ENCODE measurements at regions not wholly inside any gene's neighbourhood (a gene's known extent, or its start where the extent isn't known, plus 50 kb on each side); places are given as distances from the start of the nearest gene placed in this dataset.

DNA sequence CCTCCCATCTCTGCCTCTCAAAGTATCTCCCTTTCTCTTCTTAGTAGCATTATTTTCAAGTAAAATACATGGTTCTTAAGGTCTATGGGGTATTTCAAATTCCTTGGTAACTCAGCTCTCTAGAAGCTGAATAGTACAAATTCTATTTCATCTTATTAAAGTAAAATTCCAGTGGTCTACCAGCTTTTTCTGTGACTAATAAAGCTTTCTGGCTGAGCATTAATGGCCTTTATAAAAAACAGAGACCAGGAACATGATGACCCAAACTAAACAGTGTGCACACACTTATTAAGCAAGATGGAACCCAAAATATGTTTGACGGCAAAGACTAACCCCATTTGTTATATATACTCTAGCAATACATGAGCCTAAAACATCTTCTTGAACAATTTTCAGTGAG is 142.6 kb downstream of the OR2K2 start:
- TF ChIP-seq, protein P1, sequence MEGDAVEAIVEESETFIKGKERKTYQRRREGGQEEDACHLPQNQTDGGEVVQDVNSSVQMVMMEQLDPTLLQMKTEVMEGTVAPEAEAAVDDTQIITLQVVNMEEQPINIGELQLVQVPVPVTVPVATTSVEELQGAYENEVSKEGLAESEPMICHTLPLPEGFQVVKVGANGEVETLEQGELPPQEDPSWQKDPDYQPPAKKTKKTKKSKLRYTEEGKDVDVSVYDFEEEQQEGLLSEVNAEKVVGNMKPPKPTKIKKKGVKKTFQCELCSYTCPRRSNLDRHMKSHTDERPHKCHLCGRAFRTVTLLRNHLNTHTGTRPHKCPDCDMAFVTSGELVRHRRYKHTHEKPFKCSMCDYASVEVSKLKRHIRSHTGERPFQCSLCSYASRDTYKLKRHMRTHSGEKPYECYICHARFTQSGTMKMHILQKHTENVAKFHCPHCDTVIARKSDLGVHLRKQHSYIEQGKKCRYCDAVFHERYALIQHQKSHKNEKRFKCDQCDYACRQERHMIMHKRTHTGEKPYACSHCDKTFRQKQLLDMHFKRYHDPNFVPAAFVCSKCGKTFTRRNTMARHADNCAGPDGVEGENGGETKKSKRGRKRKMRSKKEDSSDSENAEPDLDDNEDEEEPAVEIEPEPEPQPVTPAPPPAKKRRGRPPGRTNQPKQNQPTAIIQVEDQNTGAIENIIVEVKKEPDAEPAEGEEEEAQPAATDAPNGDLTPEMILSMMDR (IDR thresholded peaks at IDR 0.05) = no peak
- TF ChIP-seq POLR2A (IDR thresholded peaks at IDR 0.05) = no peak
- H3K4me1 ChIP-seq = no peaks in the 10 kb centered on the region
- 93 to 100% (median 98%) methylated on average over 1 of the region's 1 CpG for WGBS, 4 donors
- no peak overlapping the region for H3K4me3 ChIP-seq
- DNase-seq (no peak), ATAC-seq (no peak)
- H3K27ac ChIP-seq = no peak overlapping the region
- H3K36me3 ChIP-seq = no peaks in the 10 kb centered on the region
- H3K9me3 ChIP-seq = peaks cover 0 to 2% (median 0%) of the 10 kb centered on the region in 12 donors
- intact Hi-C loops (cut with DNase I) = no loop called here
- H3K27me3 ChIP-seq = no peaks in the 10 kb centered on the region

GRCh38 chr9:111186021-111186530 is 143.9 kb downstream of the OR2K2 start:
- TF ChIP-seq, protein P1 (IDR thresholded peaks at IDR 0.05) = no peak
- no peak for TF ChIP-seq POLR2A (IDR thresholded peaks at IDR 0.05)
- no peaks in the 10 kb centered on the region for H3K36me3 ChIP-seq
- no peak overlapping the region for H3K4me3 ChIP-seq
- WGBS, 4 donors = 83 to 92% (median 88%) methylated on average over 1 of the region's 1 CpG
- ATAC-seq (no peak), DNase-seq (no peak)
- H3K4me1 ChIP-seq = no peaks in the 10 kb centered on the region
- no peak overlapping the region for H3K27ac ChIP-seq
- intact Hi-C loops (cut with DNase I) = no loop called here
- peaks cover 0 to 6% (median 0%) of the 10 kb centered on the region in 12 donors for H3K9me3 ChIP-seq
- H3K27me3 ChIP-seq = no peaks in the 10 kb centered on the region

DNA sequence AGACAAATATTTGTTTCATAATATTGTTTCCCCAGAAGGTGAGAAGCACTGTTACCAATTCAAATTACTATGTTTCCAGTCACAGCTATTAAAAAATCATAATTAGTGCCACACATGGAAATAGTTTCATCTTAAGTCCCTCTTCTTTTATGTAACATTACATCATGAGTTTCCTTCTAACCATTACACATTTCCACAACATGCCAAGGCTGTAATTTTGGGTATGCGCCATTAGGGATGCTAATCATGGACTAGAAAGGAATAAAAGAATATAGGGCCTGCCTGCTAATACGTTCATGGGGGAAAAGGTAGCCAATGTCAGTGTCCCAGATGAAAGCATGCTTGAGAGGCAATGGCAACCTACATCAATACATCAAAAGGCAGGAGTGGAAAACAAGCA is 142.5 kb upstream of the LPAR1 start:
- ATAC-seq = no peak
- Histone ChIP-seq H3K4me1 (no peaks in the 10 kb centered on the region), H3K36me3 (no peaks in the 10 kb centered on the region), H3K4me3 (no peak overlapping the region), H3K9me3 (peaks cover 0 to 6% (median 0%) of the 10 kb centered on the region in 12 donors), H3K27me3 (no peaks in the 10 kb centered on the region), H3K27ac (no peak overlapping the region)
- intact Hi-C loops (cut with DNase I) = no loop called here
- DNase-seq = no peak
- TF ChIP-seq POLR2A (IDR thresholded peaks at IDR 0.05) = no peak
- TF ChIP-seq, protein P1 (IDR thresholded peaks at IDR 0.05) = no peak
- 77 to 84% (median 82%) methylated on average over 2 of the region's 2 CpGs for WGBS, 4 donors

DNA sequence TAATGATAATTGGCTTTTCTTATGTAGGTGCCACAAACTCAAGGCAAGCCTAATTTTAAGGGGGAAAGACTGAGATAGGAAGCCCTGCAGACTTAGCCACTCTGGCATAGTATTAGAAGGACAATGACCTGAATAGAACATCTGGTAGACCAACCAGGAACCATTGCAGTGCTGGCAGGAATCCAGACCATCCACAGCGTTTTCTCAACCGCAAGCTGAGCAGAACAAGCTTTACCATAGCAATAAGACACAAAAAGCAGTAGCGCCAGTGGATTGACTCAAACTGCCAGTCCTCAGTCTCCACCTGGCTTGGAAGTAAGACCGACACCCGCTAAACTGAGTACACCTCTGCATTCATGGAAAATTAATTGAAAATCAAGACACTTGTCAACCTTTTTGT is 141.3 kb upstream of the LPAR1 start:
- WGBS, 4 donors = 77 to 82% (median 80%) methylated on average over 5 of the region's 5 CpGs
- peak in 3 of 5 donors; percentile 28 to 51 (median 46) for DNase-seq

More for the DNA sequence above, 141.3 kb upstream of the LPAR1 start:
- Histone ChIP-seq H3K9me3 (peaks cover 0 to 6% (median 0%) of the 10 kb centered on the region in 12 donors), H3K4me3 (no peak overlapping the region), H3K4me1 (no peaks in the 10 kb centered on the region), H3K27ac (no peak overlapping the region), H3K27me3 (no peaks in the 10 kb centered on the region), H3K36me3 (no peaks in the 10 kb centered on the region)
- intact Hi-C loops (cut with DNase I) = no loop called here
- TF ChIP-seq, protein P1 (IDR thresholded peaks at IDR 0.05) = no peak
- no peak for TF ChIP-seq POLR2A (IDR thresholded peaks at IDR 0.05)
- ATAC-seq = no peak
